ENCODE measurements at regions not wholly inside any gene's neighbourhood (a gene's known extent, or its start where the extent isn't known, plus 50 kb on each side); places are given as distances from the start of the nearest gene placed in this dataset.
"Not testable (repeated sequence)": the region's sequence is repeated elsewhere in the genome, so short reads cannot be mapped to it uniquely, and the experiment has no call there.

DNA sequence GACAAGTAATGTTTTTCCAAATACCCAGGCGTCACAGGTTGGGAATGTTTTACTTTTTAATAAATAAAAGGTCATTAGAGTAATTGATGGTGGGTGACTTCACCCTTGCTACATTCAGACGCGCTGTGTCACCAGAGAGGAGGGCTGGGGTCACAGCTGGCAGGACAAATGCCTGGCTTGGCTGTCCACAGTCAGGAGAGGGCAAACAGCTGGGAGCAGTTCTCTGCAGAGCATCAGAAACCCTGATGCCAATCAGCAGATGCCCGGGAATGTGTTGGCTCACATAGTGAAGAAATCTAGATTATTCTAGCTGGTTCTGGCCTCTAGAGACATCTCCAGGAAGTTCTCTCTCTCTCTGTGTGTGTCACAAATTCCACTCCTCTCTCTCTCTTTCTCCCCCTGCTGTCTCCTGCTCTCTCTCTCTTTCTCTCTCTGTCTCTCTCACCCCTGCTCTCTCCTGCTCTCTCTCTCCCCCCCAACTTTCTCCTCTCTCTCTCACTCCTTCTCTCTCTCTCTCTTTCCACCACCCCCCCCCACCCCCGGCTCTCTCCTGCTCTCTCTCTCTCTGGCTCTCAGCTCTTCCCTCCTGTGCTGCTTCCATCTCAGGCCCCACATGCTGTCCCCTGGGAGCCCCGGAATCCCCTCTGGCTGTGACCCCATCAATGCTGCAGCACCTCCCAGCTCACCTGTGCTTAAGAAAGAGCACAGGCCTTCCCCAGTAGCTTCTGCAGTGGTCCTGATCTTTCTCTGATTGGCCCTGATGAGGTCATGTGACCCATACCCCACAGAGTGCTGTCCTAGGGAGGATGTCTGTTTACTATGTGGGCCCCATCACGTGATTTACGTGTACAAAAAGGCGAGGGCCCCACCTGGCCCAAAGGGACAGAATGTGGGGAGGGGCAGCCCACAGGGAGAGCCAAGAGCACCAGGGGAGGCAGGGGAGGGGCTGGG is 331.5 kb downstream of the ADGRD1 start:
- H3K56ac ChIP-seq (ENCODE audit: extremely low read depth, insufficient read depth, low read length); H3K9ac ChIP-seq (ENCODE audit: low read depth, low read length); H2BK120ac ChIP-seq (ENCODE audit: low read depth, low read length); dilution Hi-C loops (cut with HindIII; ENCODE audit: low sequenced_read_pairs, unreplicated experiment); H3K4ac ChIP-seq (ENCODE audit: low read depth, low read length); DNase-seq; H2AK9ac ChIP-seq (replicated peaks; ENCODE audit: low read depth, low read length, poor library complexity); in situ Hi-C loops (cut with MboI; ENCODE audit: low sequenced_read_pairs); H3K4me1 ChIP-seq (ENCODE audit: control insufficient read depth, insufficient read depth, low read length); H2BK20ac ChIP-seq (ENCODE audit: low read depth, low read length); H3K4me2 ChIP-seq (ENCODE audit: low read depth, low read length); H3K27me3 ChIP-seq (ENCODE audit: control insufficient read depth, insufficient read depth, low read length); H4K8ac ChIP-seq (ENCODE audit: low read depth in 2 of 2, low read length in 2 of 2); intact Hi-C loops (cut with micrococcal nuclease); H3K18ac ChIP-seq (ENCODE audit: low read depth, low read length); H4K20me1 ChIP-seq (ENCODE audit: insufficient read depth, low read length); H3K23ac ChIP-seq (ENCODE audit: low read depth, low read length); H3K9me1 ChIP-seq (ENCODE audit: insufficient read depth, low read length); POLR2A ChIA-PET (ENCODE audit: unreplicated experiment); H4K91ac ChIP-seq (ENCODE audit: insufficient read depth, low read depth, low read length); BruUV-seq (replicated peaks); H3K27ac ChIP-seq (ENCODE audit: insufficient read depth, low read length); H2BK15ac ChIP-seq (ENCODE audit: low read depth, low read length); H4K5ac ChIP-seq (ENCODE audit: low read depth, low read length); H2AK5ac ChIP-seq (ENCODE audit: low read depth, low read length); H2BK5ac ChIP-seq (ENCODE audit: low read depth, low read length, poor library complexity, severe bottlenecking); H3K79me1 ChIP-seq (ENCODE audit: low read depth in 1 of 2, low read length in 2 of 2); ATAC-seq (ENCODE audit: low read depth); H3K4me3 ChIP-seq (ENCODE audit: insufficient read depth, low read depth, low read length); H3K14ac ChIP-seq (replicated peaks; ENCODE audit: low read depth, low read length); H3K36me3 ChIP-seq (ENCODE audit: control insufficient read depth, insufficient read depth, low read length); CTCF ChIA-PET; H2AFZ ChIP-seq (replicated peaks; ENCODE audit: low read length, poor library complexity): not testable (repeated sequence)
- H3K9me3 ChIP-seq (ENCODE audit: control insufficient read depth, insufficient read depth, low read length), result peaks cover 31% of the 10 kb centered on the region
- no CpG with 5 or more reads among the region's 9 CpGs for WGBS, 2 experiments (ENCODE audit: extremely low coverage in 2 of 2, insufficient read length in 1 of 2)

DNA sequence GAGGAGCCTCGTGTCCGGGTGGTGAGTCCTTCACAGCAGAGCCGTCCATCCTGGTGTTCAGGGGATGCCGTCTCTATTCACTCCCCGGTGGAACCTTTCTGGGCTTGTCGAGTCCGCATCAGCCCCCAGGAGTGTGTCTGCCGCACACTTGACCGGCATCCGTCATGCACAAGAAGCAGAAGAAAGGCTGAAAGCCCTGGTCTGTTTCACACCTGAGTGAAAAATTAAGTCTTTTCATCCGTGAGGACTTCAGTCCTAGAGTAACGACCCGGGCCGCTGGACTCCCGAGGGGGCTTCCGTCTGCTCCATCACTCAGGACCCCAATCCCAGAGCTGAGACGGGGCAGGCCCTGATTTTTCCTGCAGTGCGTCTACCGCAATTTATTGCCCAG is 332.2 kb downstream of the ADGRD1 start:
- H2AFZ ChIP-seq (replicated peaks; ENCODE audit: low read length, poor library complexity); H4K5ac ChIP-seq (ENCODE audit: low read depth, low read length); DNase-seq; H3K79me1 ChIP-seq (ENCODE audit: low read depth in 1 of 2, low read length in 2 of 2); H2AK9ac ChIP-seq (replicated peaks; ENCODE audit: low read depth, low read length, poor library complexity); H3K18ac ChIP-seq (ENCODE audit: low read depth, low read length); H4K20me1 ChIP-seq (ENCODE audit: insufficient read depth, low read length); H3K27me3 ChIP-seq (ENCODE audit: control insufficient read depth, insufficient read depth, low read length); dilution Hi-C loops (cut with HindIII; ENCODE audit: low sequenced_read_pairs, unreplicated experiment); H2AK5ac ChIP-seq (ENCODE audit: low read depth, low read length); H3K4me3 ChIP-seq (ENCODE audit: insufficient read depth, low read depth, low read length); H4K8ac ChIP-seq (ENCODE audit: low read depth in 2 of 2, low read length in 2 of 2); H3K56ac ChIP-seq (ENCODE audit: extremely low read depth, insufficient read depth, low read length); H3K14ac ChIP-seq (replicated peaks; ENCODE audit: low read depth, low read length); H3K23ac ChIP-seq (ENCODE audit: low read depth, low read length); H2BK5ac ChIP-seq (ENCODE audit: low read depth, low read length, poor library complexity, severe bottlenecking); H3K36me3 ChIP-seq (ENCODE audit: control insufficient read depth, insufficient read depth, low read length); intact Hi-C loops (cut with micrococcal nuclease); H3K4me1 ChIP-seq (ENCODE audit: control insufficient read depth, insufficient read depth, low read length); H2BK120ac ChIP-seq (ENCODE audit: low read depth, low read length); H3K9me1 ChIP-seq (ENCODE audit: insufficient read depth, low read length); H3K9ac ChIP-seq (ENCODE audit: low read depth, low read length); H2BK20ac ChIP-seq (ENCODE audit: low read depth, low read length); ATAC-seq (ENCODE audit: low read depth); H2BK15ac ChIP-seq (ENCODE audit: low read depth, low read length); H3K27ac ChIP-seq (ENCODE audit: insufficient read depth, low read length); H4K91ac ChIP-seq (ENCODE audit: insufficient read depth, low read depth, low read length); in situ Hi-C loops (cut with MboI; ENCODE audit: low sequenced_read_pairs); H3K4me2 ChIP-seq (ENCODE audit: low read depth, low read length); POLR2A ChIA-PET (ENCODE audit: unreplicated experiment); CTCF ChIA-PET; BruUV-seq (replicated peaks); H3K4ac ChIP-seq (ENCODE audit: low read depth, low read length): not testable (repeated sequence)
- WGBS, 2 experiments (ENCODE audit: extremely low coverage in 2 of 2, insufficient read length in 1 of 2), result no CpG with 5 or more reads among the region's 19 CpGs
- peaks cover 24% of the 10 kb centered on the region for H3K9me3 ChIP-seq (ENCODE audit: control insufficient read depth, insufficient read depth, low read length)

Data from IMR-90 (cell line).